Fibroblast of mammary gland (primary cell): ENCODE measurements at regions not wholly inside any gene's neighbourhood (a gene's known extent, or its start where the extent isn't known, plus 50 kb on each side); places are given as distances from the start of the nearest gene placed in this dataset.
A peak's percentile ranks its signal among the peaks of the same experiment; 100 is the strongest.
"Not testable (repeated sequence)": the region's sequence is repeated elsewhere in the genome, so short reads cannot be mapped to it uniquely, and the experiment has no call there.

ENCODE experiments used
- DNase-seq: peaks from one replicate; pipeline ENCODE4 v3.0.0-alpha.2; 2010; ENCODE audit warnings: low read depth
- H3K4me3 ChIP-seq: 2 replicates; pipeline ENCODE4 v1.5.1; 2011; ENCODE audit warnings: low read depth, mild to moderate bottlenecking, low read length, moderate library complexity; ENCODE audit not compliant: control insufficient read depth
- CTCF ChIP-seq: conservative IDR thresholded peaks from 2 replicates; pipeline ENCODE4 v1.5.1; 2011; ENCODE audit warnings: low read depth, low read length, inconsistent platforms; ENCODE audit not compliant: control insufficient read depth, insufficient read depth

- DNase-seq: no peak
- TF ChIP-seq CTCF: no peak
- no peak overlapping the region for H3K4me3 ChIP-seq
These were observed 367.1 kb downstream of the NDFIP2 start for GRCh38 chr13:79847882-79848592.

GRCh38 chr13:79846386-79846785 is 365.4 kb downstream of the NDFIP2 start:
- TF ChIP-seq CTCF: no peak
- no peak for DNase-seq
- H3K4me3 ChIP-seq: no peak overlapping the region

DNA sequence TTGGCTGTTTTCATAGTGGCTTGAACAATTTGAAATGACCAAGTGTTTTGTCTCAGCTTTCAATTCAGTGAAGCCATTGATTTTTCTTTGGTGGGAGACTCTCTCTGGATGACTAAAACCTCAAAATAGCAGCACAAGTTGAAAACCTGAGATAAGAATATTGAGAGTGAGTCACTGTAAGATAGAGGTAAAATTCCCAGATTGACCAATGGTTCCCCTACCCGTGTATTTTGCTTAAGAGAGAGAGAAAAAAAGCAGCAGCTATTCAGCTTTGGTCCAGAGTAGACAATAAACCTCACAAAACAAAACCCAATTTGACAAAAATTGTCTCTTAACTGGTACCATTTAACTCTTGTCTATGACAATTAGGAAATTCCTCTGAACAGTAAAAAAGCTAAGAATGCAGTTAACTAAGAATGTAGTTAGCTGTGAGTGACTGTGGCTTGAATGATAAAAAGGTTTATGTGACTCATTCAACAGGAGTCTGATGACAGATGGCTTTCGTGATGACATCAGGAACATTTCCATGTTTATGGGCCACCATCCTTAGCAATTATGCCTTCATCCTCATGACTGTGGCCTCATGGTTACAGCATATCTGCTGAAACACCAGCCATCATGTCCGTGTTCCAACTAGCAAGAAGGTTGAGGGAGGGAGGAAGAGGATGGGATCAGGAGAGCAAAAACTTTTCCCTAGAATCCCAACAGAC is 356.9 kb downstream of the NDFIP2 start:
- H3K4me3 ChIP-seq: no peak overlapping the region
- DNase-seq: peak; percentile 30
- no peak for TF ChIP-seq CTCF

DNA sequence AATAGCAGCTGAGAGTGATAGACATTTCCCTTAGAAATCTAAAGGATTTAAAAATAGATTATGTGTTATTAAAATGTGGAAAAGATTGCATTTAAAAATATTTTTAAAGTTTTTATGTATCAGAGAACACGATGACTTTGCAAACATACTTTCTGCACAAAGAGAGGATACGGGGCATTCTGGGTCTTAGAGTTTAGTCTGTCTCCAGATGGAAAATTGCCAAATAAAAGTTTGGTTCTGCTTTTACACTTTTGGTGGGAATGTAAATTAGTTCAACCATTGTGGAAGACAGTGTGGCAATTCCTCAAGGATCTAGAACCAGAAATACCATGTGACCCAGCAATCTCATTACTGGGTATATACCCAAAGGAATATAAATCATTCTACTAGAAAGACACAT is 355.2 kb downstream of the NDFIP2 start:
- H3K4me3 ChIP-seq, DNase-seq: not testable (repeated sequence)

GRCh38 chr13:79834876-79835275 is 353.9 kb downstream of the NDFIP2 start:
- DNase-seq: no peak
- H3K4me3 ChIP-seq: no peak overlapping the region
- TF ChIP-seq CTCF: no peak

DNA sequence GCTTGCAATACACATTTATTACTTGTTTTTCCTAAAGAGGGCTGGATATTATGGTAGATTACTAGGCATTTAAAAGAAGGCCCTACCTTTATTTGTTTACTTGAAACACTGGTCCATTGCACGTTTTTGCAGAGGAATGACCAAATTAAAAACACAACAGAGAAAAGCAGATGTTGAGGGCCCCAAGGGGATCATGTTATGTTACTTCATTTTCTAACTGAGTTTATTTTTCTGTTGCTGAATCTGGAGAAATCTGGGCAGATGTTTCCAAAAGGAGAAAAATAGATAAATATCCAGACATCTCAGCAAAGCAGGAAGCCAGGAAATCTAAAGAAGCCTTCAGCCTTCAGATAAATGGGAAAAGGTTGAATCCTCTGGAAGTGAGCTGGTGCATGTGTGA is 353.0 kb downstream of the NDFIP2 start:
- no peak overlapping the region for H3K4me3 ChIP-seq
- peak; percentile 14 for DNase-seq
- no peak for TF ChIP-seq CTCF

DNA sequence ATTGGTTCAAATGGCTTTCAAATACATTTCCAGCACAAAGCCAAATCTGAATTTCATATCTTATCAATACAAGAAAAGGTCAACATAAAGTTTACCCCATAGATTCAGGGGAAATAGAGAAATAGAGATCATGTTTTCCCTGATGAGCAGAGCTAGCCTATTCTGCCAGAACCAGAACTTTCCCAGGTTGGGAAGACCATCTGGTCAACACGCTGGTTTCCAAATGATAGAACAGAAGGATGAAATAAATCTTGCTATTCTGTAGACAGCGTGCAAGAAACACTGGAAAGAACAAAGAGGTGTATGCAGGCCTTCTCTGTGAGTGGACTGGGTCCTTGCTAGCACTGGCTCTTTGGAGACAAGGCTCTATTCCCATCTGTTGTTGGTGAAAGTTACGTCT is 350.6 kb downstream of the NDFIP2 start:
- TF ChIP-seq CTCF: no peak
- H3K4me3 ChIP-seq: no peak overlapping the region
- no peak for DNase-seq
